Neutrophil (primary cell): ENCODE measurements at regions not wholly inside any gene's neighbourhood (a gene's known extent, or its start where the extent isn't known, plus 50 kb on each side); places are given as distances from the start of the nearest gene placed in this dataset.

Source experiments
- H3K27ac ChIP-seq: fragments of 200-600 bp; sonication (generic); 2 replicates; pipeline ENCODE4 v1.5.1; 2016; ENCODE audit warnings: mild to moderate bottlenecking, moderate library complexity
- H3K27me3 ChIP-seq: fragments of 200-600 bp; sonication (generic); 2 replicates; pipeline ENCODE4 v1.6.0; 2016; ENCODE audit warnings: mild to moderate bottlenecking
- H3K36me3 ChIP-seq: fragments of 200-600 bp; sonication (generic); 2 replicates; pipeline ENCODE4 v1.5.1; 2017
- H3K4me1 ChIP-seq, 2 experiments: fragments of 200-600 bp in 1 of 2; sonication (generic) in 1 of 2; 1 replicate in 1 of 2; 2 replicates in 1 of 2; pipeline versions ENCODE4 v1.5.1 to v1.6.1; 2013 to 2016; ENCODE audit warnings: low read depth in 1 of 2, low read length in 1 of 2, mild to moderate bottlenecking in 1 of 2, moderate library complexity in 1 of 2; ENCODE audit not compliant: control insufficient read depth in 1 of 2, insufficient read depth in 1 of 2
- H3K4me3 ChIP-seq, 2 experiments: fragments of 200-600 bp in 1 of 2; sonication (generic) in 1 of 2; 1 replicate in 1 of 2; 2 replicates in 1 of 2; pipeline ENCODE4 v1.5.1; 2013 to 2016; ENCODE audit warnings: low read depth in 1 of 2, low read length in 1 of 2, mild to moderate bottlenecking in 1 of 2, moderate library complexity in 1 of 2
- H3K9me3 ChIP-seq: fragments of 200-600 bp; sonication (generic); 2 replicates; pipeline ENCODE4 v1.5.1; 2016
- TF ChIP-seq, protein P1 (sequence below): fragments of 200-600 bp; sonication (generic); IDR thresholded peaks from 2 replicates; pipeline ENCODE4 v1.5.1; 2016; ENCODE audit warnings: antibody characterized with exemption

DNA sequence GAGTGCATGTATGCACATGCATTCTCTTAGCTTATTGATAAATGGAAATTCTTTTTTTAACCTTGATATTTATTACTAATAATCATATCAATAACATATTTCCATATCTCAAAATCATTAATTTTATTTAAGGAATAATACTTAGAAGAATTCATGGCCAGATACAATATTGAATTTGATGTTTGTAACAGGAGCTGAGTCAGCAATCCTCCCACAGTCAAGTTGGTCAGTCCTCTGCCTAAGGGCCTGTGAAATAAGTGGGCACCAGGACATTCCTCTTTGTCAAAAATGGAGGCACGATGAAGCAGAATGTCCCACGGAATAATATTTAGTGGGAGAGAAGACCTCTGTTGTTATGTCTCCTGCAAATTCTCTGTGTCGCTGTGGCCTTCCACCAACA, 148.6 kb downstream of the LRRC70 start:
- Histone ChIP-seq H3K36me3 (no peaks in the 10 kb centered on the region), H3K4me3 (no peak overlapping the region), H3K27ac (no peak overlapping the region), H3K27me3 (no peaks in the 10 kb centered on the region), H3K9me3 (no peaks in the 10 kb centered on the region), H3K4me1 (peaks cover 0 to 8% of the 10 kb centered on the region in 2 experiments)
- TF ChIP-seq, protein P1, sequence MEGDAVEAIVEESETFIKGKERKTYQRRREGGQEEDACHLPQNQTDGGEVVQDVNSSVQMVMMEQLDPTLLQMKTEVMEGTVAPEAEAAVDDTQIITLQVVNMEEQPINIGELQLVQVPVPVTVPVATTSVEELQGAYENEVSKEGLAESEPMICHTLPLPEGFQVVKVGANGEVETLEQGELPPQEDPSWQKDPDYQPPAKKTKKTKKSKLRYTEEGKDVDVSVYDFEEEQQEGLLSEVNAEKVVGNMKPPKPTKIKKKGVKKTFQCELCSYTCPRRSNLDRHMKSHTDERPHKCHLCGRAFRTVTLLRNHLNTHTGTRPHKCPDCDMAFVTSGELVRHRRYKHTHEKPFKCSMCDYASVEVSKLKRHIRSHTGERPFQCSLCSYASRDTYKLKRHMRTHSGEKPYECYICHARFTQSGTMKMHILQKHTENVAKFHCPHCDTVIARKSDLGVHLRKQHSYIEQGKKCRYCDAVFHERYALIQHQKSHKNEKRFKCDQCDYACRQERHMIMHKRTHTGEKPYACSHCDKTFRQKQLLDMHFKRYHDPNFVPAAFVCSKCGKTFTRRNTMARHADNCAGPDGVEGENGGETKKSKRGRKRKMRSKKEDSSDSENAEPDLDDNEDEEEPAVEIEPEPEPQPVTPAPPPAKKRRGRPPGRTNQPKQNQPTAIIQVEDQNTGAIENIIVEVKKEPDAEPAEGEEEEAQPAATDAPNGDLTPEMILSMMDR = no peak

DNA sequence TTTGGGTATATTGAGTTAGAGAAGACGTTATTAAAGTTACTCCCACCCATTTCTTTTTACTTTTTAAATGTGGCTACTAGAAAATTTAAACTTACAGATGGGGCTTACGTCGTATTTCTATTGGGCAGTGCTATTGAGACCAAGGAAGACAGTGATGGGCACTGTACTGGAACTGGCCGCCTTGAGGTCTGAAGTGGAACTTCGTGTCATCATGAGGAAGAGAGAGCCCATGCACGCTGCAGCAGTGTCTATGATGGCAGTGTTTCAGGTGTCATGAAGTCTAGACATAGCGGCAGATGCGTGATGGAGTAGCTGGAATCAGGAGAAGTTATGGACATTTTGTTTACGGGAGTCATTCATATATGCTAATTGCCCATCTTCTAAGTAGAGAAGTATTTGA, 143.7 kb downstream of the LRRC70 start:
- no peaks in the 10 kb centered on the region for H3K36me3 ChIP-seq
- peaks cover 17 to 24% of the 10 kb centered on the region in 2 experiments for H3K4me1 ChIP-seq
- TF ChIP-seq, protein P1 = no peak
- H3K4me3 ChIP-seq = no peak overlapping the region
- no peaks in the 10 kb centered on the region for H3K9me3 ChIP-seq
- no peak overlapping the region for H3K27ac ChIP-seq
- H3K27me3 ChIP-seq = no peaks in the 10 kb centered on the region

DNA sequence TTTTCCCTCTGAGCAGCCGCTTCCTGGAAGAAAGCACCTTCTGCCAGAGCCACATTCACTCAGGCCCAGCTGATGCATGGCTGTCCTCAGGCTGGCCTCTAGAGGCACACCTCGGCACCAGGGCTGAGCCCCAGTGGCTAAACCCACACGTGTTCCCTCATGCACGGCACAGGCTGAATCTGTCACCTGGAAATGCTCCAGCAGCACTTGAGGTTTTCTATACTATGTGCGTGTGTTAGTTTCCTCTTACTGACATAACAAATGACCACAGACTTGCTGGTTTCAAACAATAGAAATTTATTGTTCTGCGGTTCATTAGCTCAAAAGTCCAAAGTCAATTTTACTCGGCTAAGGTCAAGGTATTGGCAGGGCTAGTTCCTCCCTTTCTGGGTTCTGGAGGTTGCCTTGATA, 141.4 kb downstream of the LRRC70 start:
- H3K27ac ChIP-seq = peak overlapping the region; percentile 50
- no peaks in the 10 kb centered on the region for H3K27me3 ChIP-seq
- peaks cover 17 to 24% of the 10 kb centered on the region in 2 experiments for H3K4me1 ChIP-seq
- no peak overlapping the region for H3K4me3 ChIP-seq
- TF ChIP-seq, protein P1 = no peak
- H3K9me3 ChIP-seq = no peaks in the 10 kb centered on the region
- no peaks in the 10 kb centered on the region for H3K36me3 ChIP-seq

DNA sequence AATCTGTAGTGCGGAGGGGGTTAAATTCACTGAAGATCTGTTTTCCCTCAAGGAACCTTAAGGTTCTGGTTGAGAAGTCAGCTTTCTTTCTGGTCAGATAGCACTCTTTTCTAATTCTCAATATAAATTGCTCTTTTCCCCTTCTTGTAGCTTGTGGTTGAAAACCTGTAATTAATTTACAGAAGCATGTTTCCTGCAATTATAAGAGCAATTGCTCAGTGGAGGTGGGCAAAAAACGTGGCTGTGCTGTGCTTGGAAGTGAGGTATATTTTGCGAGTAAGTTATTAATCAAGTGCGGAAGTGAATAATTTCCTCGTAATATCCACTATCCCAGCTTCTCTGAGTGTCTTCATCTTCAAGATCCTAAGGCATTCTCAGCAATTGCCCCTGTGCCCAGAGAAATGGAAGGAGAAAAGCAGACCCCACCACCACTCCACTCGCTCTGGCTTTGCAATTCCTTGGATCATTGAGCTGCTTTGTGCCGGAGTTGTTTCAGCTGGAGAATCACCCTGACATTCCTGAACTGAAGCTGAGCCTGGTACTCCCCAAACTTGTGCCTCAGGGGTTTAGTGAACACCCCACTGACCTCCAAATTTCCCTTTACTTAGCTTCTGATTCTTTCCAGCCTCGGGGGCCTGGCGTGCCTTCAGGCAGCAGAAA, 140.6 kb downstream of the LRRC70 start:
- TF ChIP-seq, protein P1 = no peak

DNA sequence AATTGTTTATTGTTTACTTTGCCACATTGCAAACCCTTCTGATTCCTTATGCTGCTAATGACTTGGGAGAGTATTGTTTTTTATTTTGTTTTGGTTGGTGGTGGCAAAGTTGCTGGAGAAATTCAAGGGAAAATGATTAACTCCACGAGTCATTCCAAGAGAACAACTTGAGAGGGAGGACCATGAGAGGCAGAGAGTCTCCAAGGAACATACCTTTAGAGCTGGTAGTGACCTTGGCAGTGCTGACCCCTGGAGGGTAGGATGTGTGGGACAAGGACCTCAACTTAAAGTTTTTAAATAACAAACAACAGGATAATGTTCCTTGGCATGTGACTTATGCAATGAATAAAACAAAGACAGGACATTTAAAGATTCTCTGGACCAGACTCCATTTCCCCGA, 139.7 kb downstream of the LRRC70 start:
- Histone ChIP-seq H3K36me3 (no peaks in the 10 kb centered on the region), H3K9me3 (no peaks in the 10 kb centered on the region), H3K27ac (no peak overlapping the region), H3K4me3 (no peak overlapping the region), H3K27me3 (no peaks in the 10 kb centered on the region), H3K4me1 (peaks cover 17 to 24% of the 10 kb centered on the region in 2 experiments)
- TF ChIP-seq, protein P1 = no peak

More for the DNA sequence above, 140.6 kb downstream of the LRRC70 start:
- no peaks in the 10 kb centered on the region for H3K27me3 ChIP-seq
- no peak overlapping the region for H3K4me3 ChIP-seq
- H3K4me1 ChIP-seq = peaks cover 17 to 24% of the 10 kb centered on the region in 2 experiments
- H3K27ac ChIP-seq = no peak overlapping the region
- no peaks in the 10 kb centered on the region for H3K36me3 ChIP-seq
- H3K9me3 ChIP-seq = no peaks in the 10 kb centered on the region
